Fibroblast of skin of back (primary cell): ENCODE measurements at regions not wholly inside any gene's neighbourhood (a gene's known extent, or its start where the extent isn't known, plus 50 kb on each side); places are given as distances from the start of the nearest gene placed in this dataset.
"Not testable (repeated sequence)": the region's sequence is repeated elsewhere in the genome, so short reads cannot be mapped to it uniquely, and the experiment has no call there.

Experiments
- DNase-seq: peaks from one replicate; pipeline ENCODE4 v3.0.0-alpha.2; 2013

DNA sequence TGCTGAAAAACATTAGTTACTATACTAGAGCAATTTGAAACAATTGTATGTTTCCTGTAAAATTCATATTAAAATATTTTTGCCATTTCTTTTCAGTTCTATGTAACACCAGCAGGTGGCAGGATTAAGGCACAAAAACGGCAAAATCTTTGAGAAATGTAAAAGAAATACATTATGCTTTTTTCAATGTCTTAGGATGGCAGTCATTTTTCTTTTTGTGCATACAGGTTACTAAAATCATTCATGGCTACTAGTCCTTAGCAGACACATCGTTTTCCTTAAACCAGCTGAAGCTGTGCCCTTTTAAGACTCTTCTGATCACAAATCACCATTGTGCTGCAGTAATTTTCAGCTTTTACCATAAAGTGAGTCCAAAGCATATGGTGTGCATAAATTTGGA, 800.7 kb upstream of the SLITRK5 start:
- peak; percentile 16 for DNase-seq

DNA sequence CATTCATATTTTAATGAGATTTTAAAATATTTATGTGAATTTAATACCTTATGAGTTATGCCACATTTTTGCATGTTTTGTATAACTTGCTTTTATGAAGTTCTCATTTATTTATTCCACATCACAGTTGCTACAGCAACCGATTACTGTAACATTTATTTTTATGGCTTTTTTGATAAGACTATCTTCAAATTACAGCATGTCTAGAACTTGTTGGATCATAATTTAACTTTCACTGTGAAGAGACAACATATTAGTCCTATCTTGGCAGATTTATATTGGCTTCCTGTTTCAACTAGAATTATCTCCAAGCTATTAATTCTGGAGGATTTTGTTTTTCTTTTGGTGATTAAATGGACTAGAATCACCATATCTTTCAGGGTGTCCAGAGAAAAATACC, 793.7 kb upstream of the SLITRK5 start:
- DNase-seq: no peak

DNA sequence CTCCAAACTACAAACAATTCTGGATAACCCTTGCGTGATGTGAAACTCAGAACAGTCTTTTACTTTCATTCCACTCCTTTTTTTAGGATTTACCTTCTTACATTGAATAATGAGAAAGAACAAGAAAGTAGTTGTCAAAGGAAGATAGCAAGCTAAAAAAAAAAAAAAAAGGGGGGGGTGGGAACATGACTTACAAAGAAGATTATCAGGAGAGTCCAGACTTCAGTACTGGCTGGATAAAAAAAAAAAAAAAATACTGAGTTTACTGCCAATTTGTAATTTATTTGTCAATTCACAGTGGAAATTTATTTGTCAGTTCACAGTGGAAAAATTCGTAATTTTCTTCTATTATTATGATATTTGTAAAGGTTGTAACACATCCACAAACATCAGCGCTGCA, 792.4 kb upstream of the SLITRK5 start:
- no peak for DNase-seq

DNA sequence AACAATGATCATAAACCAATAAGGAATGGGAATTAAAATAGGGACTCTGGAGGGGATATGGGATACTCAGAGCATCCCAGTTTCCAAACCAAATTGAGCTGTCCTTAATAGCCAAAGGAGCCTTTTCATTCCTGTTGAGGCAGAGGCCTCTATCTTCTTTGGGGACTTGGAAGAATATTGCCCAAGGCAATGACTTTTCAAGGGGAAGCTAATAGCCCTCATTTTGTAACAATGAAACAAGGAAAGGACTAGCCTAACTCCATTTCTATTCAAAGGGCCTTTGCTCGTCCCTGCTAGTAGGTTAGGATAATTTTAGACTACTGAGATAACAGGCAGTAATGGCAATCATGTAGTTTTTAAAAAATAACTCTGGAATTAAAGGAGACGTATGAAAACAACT, 789.8 kb upstream of the SLITRK5 start:
- DNase-seq: no peak

DNA sequence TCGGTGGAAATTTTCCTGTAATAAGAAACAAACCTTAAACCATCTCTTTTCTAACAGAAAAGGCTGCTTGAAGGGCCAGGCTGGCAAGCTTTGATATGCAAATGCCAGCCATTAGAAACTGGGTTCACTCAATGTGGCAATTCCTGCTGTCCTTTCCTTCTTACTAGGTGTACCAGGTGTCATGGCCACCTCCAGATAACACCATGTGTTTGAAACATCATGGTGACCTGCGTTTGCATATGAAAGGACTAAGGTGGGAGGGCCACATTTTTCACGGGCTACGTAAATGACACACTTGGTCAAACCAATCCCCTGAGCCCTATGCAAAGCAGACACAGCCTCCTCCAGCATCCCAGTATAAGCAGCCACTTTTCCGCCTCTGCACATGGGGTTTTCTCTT, 789.1 kb upstream of the SLITRK5 start:
- no peak for DNase-seq

DNA sequence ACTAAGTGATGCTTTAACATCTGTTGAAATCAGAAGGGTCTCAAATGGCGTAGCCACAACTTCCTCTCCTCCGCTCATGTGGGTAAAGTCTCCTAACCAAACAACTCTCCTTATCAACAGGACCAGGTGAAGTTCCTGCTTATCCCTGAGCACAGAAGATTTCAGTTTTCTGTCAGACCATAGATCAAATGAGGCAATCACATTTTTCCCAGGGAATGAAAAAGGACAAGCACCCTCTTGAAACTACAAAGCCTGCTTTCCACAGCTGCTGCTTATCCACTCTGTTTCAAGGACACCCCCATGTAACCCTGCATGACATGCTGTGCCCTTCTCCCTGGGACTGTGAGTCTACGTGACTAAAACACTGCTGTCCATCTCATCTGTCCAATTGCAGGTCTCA, 788.3 kb upstream of the SLITRK5 start:
- DNase-seq: no peak

DNA sequence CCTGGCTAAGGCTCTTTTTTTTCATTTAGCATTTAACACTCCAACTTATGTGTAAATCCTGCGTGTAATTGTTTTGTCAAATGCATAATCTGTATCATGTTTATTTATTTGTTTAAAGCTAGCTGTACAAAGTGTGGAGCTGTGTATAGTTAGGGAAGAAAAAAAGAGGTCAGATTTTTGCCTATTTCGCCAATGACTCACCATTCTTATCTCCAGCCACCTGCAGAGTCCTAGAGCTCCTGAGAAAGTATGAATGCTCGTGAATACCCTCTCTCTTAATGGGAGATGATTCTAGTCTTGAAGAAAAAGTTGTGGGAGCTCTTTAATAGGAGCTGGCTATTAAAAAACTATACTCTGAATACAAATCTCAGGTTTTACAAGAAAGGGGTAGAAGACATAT, 778.8 kb upstream of the SLITRK5 start:
- DNase-seq: no peak

DNA sequence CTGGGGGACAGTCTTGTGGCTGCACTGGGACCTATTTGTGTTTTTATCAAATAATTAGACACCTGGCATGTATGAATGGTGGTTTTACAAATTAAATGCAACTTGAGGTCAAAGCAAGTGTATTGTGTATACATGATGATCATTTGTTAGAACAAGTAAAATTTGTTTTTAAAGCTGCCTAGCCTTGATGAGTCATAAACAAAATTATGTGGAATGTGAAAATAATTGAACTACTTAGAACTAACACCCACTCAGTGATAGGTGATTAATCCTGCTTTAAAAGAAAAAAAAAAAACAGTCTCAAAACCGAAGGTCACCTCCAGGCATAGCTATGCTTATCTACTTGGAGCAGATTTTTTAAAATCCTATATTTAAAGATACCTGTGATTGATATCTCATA, 770.3 kb upstream of the SLITRK5 start:
- DNase-seq: no peak

DNA sequence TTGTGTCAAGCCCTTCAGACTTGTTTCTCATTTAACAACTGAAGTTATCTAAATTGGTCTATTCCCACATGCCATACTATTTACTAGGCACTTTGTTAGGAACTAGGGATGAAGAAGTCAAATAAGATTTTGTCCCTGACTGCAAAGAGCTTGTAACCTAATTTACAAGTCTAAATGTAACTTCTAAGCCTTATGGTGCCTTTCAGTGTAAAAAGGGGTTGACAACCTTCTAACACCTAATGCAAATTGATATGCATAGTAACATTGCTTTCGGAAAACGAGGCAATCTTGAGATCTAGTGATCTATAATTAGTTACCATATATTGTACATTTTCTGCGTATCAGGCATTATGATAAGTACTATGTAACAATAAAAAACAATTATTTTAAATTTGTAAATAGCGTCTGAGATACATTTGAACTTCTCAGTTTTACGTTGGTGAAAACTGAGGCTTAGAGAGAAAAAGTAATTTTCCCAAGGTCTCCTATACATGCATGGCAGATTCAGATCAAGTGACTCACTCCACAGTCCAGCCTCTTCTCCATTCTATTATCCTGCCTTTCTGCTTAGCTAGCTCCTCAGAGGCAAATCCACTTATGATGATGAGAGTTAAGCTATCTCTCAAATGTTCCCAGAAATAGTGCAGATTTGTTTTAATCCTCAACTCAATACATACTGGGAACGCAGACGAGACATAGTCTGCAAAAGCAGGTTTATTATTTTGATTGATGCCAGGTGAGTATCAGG, 764.9 kb upstream of the SLITRK5 start:
- peak; percentile 3 for DNase-seq

DNA sequence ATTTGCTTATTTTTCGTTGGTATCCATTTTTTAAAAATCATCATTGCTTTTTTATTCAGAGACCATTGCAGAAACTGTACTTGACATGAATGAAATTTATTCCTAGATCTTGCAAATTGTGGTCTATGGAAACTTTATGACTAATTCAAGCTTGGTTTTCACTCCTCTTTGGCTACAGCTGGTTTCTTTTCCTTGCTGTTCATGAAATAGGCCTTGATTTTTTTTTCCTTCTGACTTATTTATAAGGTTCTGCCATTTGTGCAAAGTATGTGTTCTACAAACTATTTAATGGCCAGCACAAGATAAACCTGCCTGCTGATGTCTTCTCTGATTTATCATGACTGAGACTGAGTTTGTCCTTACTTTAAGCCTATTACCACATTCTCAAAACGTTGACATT, 764.0 kb upstream of the SLITRK5 start:
- DNase-seq: no peak

DNA sequence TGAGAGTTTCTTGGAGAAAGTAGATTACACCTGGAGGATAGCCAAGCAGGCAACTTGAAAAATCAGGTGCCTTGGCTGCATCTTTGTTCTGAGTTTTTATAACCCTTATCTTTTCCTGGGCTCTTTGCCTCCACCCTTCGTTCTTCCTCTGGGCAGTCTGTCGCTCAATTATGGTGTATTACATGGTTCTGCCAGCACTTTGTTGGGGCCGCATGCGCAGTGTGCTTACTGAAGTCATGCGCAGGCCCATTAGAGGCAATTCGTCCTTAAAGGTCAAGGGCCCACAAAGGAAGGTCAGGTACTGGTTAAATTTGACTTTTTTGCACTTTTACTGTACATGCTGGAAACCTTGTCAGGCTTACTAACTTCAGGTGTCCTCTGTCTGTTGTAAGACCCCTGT, 761.9 kb upstream of the SLITRK5 start:
- DNase-seq: no peak

DNA sequence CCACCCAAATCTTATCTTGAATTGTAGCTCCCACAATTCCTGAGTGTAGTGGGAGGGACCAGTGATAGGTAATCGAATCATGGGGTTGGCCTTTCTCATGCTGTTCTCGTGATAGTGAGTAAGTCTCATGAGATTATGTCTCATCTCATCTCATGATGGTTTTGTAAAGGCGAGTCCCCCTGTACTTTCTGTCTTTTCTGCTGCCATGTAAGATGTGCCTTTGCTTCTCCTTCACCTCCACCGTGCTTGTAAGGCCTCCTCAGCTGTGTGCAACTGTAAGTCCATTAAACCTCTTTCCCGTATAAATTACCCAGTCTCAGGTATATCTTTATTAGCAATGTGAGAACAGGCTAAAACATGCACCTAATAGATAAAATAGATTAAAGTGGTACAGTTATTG, 756.4 kb upstream of the SLITRK5 start:
- no peak for DNase-seq

DNA sequence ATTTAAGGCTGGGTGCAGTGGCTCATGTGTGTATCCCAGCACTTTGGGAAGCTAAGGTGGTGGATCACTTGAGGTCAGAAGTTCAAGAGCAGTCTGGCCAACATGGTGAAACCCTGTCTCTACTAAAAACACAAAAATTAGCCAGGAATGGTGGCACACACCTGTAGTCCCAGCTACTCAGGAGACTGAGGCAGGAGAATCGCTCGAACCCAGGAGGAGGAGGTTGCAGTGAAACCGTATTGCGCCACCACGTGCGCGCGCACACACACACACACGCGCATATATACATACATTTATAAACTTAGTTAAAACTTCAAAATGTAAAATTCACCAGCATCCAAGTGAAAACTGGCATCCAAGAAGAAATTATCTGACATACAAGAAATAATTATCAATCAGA, 753.7 kb upstream of the SLITRK5 start:
- not testable (repeated sequence) for DNase-seq

DNA sequence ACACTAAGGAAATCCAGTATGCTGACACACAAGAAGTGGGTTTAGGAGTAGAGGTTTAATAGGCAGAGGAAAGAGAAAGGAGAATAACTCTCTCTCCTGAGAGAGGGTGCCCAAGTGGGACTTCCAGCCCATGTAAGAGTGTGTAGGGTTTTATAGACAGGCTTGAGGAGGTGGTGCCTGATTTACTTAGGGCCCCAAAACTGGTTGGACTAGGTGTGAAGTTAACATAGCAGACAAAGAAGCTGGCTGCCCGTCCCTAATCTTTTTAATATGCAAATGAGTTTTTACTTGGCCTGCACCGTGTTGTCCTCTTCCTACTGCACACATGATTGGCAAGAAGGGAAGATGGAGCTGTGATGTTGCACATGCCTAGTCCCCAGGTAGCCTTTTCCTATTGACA, 752.5 kb upstream of the SLITRK5 start:
- DNase-seq: no peak

DNA sequence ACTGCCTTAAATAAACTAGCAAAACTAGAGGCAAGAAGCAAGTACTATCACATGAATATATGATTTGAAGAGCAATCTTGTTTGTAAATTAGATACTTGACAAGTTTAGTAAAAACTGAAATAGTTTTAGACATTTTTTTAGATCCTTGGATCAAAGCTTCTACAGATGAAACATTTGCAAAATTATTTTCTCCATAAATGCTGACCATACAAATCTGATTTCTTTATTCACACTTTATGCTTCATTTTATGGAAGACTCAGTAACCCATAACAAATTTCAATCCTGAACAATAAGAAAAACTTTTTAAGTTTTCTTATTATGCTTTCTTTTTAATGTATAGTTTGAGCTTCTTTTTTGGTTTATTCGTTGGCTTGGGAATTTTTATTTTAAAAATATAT, 750.2 kb upstream of the SLITRK5 start:
- no peak for DNase-seq

DNA sequence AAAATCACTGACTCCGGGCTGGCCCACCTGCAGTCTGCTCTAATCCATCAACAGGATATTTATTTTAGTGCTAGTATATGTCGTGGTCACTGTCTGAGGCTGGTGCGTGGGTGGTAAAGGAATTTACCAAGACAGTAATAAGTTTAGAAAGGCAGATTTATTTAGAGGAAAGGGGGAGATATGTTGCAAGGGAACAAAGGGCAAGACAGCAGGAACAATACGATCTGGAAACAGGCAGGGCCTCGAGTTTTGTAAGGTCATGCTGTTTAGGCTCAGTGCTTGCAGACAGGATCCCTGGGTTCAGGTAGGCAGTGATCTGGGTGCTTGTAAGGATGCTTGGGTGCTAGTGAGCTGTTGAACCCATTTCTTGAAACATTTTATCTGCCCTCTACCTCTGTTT, 748.2 kb upstream of the SLITRK5 start:
- DNase-seq: no peak

DNA sequence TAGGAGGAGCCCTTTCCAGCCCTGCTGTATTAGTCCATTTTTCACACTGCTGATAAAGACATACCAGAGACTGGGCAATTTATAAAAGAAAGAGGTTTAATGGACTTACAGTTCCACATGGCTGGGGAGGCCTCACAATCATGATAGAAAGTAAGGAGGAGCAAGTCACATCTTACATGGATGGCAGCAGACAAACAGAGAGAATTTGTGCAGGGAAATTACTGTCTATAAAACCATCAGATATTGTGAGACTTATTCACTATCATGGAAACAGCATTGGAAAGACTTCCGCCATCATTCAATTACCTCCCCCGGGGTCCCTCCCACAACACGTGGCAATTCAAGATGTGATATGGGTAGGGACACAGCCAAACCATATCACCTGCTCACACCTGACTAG, 744.3 kb upstream of the SLITRK5 start:
- not testable (repeated sequence) for DNase-seq

DNA sequence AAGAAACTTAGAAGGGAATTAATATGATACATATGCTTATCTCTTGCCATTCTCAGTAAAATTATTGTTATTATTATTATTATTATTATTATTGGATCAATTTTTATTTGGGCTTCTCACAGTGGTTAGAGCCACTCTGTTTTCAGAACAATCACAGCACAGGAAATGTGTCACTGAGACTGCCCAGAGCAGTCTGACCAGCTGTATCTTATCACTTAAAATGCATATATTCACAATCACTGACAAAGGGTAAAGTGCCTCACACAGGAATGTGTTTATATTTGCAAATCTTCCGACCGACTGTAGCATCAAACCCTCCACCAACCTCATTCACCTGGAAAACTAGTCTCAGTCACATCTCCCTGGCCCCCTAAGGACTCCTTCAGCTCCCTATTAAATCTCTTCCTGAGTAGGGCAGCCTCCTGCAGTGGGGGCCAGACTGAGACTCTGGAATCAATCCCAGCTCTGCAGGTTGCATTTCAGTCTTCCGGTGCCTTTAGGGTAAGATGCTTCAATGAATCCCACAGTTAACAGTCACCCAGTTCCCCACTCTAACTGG, 738.3 kb upstream of the SLITRK5 start:
- DNase-seq: no peak

DNA sequence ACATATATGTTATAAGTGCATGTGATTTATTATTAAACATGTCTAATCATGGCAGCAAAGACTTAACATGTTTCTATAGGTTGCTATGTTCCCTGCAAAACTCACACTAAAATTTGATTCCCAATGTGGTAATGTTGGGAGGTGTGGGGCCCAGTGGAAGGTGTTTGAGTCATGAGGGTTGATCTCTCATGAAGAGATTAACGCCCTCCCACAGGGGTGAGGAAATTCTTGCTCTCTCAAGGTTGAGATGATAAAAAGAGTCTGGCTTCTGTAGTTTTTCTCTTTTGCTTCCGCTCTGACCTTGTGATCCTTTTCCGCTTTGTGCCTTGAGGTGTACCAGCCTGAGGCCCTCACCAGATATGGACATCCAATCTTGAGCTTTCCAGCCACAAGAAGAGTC, 737.5 kb upstream of the SLITRK5 start:
- no peak for DNase-seq

DNA sequence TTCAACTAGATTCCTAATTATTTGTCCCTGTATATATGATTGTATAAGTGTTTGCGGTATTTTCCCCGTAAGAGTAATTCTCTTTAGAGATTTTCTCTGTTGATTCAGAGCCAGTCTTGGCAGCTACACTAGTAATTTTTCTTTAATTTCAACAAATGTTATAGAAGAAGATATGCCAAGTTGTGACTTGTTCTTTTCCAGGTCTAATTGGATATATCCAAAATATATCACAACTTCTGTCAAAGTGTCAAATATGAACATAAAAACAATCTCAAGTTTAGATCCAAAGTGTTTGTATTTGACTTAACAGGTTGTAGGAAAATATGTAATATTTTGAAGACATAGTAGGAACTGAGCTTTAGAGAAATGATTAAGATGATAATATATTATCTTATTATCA, 733.9 kb upstream of the SLITRK5 start:
- DNase-seq: no peak

DNA sequence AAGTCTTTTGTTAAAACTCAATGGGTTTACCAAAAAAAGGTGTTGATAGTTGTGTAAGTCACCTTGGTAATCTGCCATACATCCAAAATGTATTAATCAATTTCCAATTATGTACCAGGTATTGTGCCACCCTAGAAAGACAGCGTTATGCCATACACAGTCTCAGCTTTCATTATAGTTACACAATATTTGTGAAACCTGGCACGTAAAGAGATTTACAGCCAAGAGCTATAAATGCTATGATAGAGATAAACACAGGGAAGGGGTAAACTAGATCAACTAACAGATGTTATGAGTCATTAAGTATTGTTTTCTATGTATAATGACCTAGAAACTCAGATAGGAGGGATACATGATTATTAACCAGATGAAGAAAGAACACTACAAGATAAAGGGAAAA, 725.6 kb upstream of the SLITRK5 start:
- DNase-seq: no peak

DNA sequence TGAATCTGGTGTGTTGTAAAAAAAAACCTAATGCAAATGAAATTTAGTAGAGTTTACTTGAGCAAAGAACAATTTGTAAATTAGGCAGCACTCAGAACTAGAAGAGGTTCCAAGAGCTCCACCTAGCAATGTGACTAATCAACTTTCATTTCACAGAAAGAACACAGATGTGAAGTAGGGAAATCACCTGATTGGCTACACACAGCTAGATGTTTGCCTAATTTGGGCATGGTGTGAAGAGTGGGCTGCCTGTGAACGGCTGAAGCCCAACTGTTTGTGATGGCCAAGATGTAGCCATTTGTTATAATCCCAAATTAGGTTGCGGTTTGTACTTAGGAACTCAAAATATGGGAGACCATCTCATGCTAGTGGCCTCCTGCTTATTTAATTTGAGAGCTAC, 724.4 kb upstream of the SLITRK5 start:
- no peak for DNase-seq

DNA sequence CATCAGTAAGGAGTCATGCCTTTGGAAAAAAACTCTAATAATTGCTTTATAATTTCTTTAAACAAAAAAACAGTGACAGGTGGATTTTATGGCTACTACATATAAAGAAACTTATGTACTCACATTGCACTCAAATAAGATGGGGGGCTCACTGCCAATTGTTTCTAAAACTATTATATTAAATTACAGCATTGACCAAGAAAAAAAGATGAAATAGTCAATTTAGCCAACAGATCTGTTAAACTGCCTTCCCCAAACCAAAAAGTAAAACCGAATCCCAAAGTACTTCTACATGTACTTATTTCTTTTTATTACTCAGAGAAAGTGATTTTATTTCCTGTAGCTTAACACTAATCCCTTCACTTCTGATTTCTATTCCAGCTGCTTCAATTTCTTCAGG, 716.8 kb upstream of the SLITRK5 start:
- DNase-seq: no peak

DNA sequence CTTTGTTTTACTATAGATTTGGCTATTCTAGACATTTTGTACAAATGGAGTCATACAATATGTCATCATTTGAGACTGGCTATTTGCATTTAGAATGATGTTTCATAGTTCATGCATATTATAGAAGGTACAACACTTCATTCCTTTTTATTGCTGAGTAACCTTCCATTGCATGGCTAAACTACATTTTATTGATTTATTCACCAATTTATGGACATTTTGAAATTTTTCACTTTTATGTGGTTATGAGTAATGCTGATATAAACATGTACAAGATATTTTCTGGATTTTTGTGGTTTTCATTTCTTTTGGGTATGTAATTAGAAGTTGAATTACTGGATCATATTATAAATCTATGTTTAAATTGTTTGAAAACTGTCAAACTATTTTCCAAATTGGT, 710.3 kb upstream of the SLITRK5 start:
- peak; percentile 2 for DNase-seq
